WI38 (cell line): ENCODE measurements at regions not wholly inside any gene's neighbourhood (a gene's known extent, or its start where the extent isn't known, plus 50 kb on each side); places are given as distances from the start of the nearest gene placed in this dataset.

Source experiments
- H3K4me3 ChIP-seq: 2 replicates; pipeline ENCODE4 v1.5.1; 2011; ENCODE audit warnings: low read depth, mild to moderate bottlenecking, control low read depth, low read length
- TF ChIP-seq, protein P1 (sequence below): IDR thresholded peaks from 2 replicates; pipeline ENCODE4 v1.5.1; 2012; ENCODE audit warnings: low read depth, mild to moderate bottlenecking, control low read depth, low read length

- H3K4me3 ChIP-seq, result no peak overlapping the region
- TF ChIP-seq, protein P1, sequence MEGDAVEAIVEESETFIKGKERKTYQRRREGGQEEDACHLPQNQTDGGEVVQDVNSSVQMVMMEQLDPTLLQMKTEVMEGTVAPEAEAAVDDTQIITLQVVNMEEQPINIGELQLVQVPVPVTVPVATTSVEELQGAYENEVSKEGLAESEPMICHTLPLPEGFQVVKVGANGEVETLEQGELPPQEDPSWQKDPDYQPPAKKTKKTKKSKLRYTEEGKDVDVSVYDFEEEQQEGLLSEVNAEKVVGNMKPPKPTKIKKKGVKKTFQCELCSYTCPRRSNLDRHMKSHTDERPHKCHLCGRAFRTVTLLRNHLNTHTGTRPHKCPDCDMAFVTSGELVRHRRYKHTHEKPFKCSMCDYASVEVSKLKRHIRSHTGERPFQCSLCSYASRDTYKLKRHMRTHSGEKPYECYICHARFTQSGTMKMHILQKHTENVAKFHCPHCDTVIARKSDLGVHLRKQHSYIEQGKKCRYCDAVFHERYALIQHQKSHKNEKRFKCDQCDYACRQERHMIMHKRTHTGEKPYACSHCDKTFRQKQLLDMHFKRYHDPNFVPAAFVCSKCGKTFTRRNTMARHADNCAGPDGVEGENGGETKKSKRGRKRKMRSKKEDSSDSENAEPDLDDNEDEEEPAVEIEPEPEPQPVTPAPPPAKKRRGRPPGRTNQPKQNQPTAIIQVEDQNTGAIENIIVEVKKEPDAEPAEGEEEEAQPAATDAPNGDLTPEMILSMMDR, result no peak
Measured at GRCh38 chr2:121998751-121999150, 243.3 kb downstream of the TSN start.

DNA sequence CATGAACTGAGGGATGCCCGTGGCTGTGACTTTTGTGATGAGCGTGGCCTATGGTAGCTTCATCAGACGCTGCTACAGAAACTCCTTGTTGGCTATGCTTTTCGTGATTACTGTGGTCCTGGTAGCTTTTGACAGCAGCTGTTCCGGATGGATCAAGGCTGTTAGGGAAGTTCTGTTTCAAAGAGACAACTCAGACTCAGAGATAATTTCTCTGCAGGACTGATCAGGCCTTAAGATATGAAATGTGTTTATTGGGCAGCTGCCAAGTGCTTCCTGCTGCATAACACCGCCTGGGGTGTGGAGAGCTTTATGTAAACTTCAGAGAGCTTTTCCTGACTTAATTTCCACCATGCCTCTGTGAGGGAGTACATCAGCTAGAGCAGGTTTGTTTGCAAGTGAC lies 243.8 kb downstream of the TSN start:
- H3K4me3 ChIP-seq, result no peak overlapping the region
- TF ChIP-seq, protein P1, result no peak

- TF ChIP-seq, protein P1, result no peak
- H3K4me3 ChIP-seq, result no peak overlapping the region
Measured at GRCh38 chr2:122000556-122001340, 245.3 kb downstream of the TSN start.

DNA sequence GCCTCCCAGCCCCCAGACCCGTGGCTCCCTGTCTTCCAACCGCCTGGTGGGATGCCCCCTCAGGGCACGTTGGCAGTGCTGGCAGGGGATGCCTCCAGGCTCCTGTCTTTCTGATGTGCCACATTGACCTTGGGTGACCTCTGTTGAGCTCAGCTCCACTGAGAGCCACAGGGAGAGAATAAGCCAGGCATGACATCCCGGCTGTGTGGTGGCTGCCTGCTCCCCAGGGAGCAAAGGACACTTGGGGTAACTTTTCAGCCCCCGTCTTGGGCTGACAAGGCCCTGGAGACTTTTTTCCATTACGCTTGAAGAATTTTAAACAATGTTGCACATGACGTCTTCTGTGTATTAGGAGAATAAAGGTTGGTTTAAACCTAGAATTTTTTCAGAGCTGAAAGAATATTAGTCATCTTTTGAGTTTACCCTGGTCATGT lies 246.0 kb downstream of the TSN start:
- H3K4me3 ChIP-seq, result no peak overlapping the region
- TF ChIP-seq, protein P1, result no peak

- no peak overlapping the region for H3K4me3 ChIP-seq
- TF ChIP-seq, protein P1, result no peak
Measured at GRCh38 chr2:122003196-122003940, 247.9 kb downstream of the TSN start.

DNA sequence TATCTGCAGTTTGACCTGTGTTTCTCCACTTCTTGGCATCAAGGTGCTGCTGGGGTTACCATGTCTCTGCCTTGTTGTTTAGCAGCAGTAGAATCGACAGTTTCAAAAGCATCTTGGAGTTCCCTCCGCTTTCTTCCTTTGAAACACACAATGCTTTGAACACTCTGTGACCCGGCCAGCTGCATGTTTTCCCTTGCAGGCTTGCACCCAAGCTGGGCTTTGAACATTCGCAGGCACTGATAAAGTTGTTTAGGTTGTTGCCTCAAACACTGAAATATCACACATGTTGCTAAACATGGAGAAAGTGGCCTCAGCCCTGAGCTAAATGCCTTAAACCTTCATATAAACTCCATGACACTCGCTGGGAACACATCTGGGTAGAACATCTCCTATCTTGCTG lies 251.7 kb downstream of the TSN start:
- TF ChIP-seq, protein P1, result no peak

DNA sequence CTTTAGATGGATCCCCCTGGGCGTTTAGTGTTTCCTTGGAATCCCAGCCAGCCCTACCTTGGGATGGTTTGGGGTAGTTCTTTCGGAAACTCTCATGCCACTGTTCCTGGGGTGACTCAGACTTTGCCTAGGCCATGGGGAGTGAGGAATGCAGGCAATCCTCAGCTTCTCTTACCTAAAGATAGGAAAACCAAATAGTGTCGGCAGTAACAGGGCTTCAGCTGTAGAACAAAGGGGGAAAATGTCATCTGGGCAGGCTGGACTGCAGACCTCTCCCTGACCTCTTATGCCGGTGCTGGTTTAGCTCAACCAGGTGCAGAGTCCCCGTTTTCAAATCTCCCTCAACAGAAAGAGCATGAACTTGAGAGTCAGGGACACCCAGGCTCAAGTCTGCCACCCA lies 252.1 kb downstream of the TSN start:
- TF ChIP-seq, protein P1, result no peak
- no peak overlapping the region for H3K4me3 ChIP-seq

More for the DNA sequence above, 251.7 kb downstream of the TSN start:
- H3K4me3 ChIP-seq, result no peak overlapping the region
